GM18502 (cell line): ENCODE measurements at regions not wholly inside any gene's neighbourhood (a gene's known extent, or its start where the extent isn't known, plus 50 kb on each side); places are given as distances from the start of the nearest gene placed in this dataset.

Experiments
- ATAC-seq: cut with Tn5 transposase; IDR thresholded peaks from one replicate; pipeline ENCODE4 v1.9.1; 2021; ENCODE audit warnings: mild to moderate bottlenecking; ENCODE audit not compliant: unreplicated experiment, poor library complexity

DNA sequence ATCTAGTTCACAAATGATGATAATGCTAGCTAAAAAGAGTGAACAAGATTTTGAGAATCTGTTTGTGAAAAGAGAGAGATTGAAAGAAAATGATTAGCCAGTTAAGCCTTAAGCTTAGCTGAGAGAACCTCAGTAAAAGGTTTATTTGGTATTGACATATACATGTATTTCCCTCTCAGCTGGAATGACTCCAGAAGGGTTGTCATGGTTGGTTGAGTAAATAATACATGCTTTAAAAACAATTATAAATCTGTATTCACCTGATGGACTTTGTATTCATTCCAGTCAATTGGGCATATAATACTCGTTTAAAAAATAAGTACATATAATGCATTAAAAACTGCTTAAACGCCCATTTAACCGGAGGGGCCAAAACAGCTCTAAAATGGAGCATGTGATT lies 181.4 kb downstream of the GRB14 start:
- no peak for ATAC-seq

DNA sequence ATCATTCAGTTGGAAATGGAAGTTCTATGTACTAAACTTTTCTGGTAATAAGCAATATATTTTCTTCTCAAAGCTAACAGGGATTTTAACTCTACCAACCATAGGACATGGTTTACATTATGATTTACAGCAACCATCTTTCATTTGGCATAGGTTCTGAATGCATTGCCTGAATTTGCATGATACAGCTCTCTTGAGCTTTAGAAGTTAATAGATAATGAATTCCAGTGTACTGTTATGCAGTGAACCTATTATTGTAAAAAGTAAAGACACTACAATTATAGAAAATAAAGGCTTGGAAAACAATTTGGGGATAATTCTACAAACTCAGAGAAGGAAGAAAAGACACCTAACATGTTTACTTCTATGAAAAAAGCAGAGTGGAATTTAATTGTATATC lies 182.0 kb downstream of the GRB14 start:
- ATAC-seq, result no peak

DNA sequence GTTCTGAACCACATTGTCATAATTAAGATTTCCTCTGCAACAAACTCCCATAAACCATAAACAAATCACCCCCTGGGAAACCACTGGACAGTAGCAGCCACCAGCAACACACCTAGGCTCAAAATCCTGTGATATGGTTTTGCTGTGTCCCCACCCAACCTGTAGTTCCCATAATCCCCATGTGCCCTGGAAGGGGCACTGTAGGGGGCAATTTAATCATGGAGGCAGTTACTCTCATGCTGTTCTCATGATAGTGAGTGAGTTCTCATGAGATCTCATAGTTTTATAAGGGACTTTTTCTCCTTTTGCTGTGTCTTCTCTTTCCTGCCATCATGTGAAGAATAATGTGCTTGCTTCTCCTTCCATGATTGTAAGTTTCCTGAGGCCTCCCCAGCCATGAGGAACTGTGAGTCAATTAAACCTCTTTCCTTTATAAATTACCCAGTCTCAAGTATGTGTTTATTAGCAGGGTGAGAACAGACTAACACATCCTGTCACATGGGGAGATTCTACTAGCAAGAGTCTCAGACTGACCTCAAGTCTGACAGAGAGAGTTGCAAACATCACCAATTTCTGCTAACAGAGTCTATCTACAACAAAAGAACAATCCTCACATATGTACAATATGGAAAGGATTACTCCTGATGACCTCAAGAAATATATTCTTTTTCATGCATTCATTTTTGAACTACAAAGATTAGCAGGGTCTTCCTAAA lies 182.6 kb downstream of the GRB14 start:
- ATAC-seq, result no peak

DNA sequence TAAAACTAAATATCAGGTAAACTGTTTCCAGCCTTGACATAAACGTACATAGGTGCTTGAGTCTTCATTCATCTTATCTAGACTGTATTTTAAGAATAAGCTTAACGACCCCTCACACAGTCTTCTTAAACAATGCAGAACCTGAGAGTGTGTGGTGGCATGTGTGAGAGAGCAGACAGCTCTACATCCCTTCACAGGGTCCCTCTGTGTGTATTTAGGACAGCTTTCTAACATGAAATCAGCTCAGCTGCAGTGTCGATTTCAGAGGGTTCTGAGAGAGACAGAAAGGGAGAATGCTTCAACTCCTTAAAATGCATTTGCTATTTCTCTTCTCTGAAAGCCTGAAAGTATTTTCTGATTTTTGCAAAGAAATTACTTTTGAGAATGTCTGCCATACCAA lies 185.2 kb downstream of the GRB14 start:
- ATAC-seq, result no peak

DNA sequence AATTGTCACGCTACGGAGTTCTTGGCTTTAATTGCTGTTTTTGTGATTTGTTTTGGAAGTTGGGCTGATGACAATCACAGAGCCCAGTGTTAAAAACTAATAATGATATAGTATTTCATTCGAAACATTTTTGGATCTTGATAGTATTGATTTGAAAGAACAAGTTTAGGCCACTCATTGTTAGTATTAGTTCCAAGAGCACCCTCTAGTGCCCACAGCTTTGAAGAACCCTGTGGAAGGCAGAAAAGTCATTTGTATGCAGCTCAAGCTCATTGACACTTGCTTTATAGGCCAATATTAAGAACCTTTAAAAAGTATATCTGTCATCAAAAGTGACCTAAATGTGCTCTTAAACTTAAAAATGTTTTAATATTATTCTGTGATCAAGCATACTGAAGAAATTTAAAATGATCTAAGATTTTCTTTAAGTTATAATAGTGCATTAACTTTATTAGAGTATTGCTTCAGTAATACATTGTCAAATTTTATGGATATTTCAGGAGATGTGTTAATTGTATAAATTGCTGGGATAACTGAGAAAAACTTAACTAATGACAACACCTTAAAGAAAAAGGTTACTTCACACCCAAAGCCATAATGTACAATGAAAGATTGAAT lies 191.0 kb downstream of the GRB14 start:
- peak; percentile 65 for ATAC-seq

DNA sequence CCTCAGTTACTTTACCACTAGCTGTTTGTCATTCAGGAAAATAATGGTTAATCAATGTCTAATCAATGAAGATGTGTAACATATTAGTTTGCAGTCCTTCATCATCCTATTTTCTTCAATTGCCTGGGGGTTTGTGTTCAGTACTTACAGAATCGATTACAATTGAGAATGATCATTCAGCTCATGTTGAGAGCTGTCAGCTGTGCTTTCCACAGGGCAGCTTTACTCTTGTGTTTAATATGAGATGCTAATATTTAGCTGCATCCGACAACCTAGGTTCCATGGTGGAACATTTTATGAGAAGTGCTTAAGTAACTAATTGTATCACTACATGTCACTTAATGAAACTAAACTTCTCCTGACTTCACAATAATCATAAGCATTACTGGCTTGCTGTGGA lies 191.9 kb downstream of the GRB14 start:
- no peak for ATAC-seq

DNA sequence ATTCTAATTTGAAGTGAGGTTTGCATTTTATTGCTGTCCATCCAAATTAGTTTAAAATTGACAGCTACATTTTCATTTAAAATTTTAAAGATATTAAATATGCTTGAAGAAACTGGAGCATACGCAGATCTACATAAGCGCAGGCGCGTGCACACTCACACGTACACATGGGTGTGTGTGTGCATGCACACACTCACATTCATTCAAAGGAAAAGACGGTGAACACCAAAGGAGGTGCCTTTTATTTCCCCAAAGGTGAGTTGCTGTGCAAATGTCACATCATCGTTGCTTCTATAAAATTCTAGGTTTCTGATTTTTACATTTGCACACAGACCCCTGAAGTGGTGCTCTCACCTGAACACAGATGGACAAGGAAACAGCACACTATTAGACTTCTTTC lies 194.2 kb downstream of the GRB14 start:
- no peak for ATAC-seq

DNA sequence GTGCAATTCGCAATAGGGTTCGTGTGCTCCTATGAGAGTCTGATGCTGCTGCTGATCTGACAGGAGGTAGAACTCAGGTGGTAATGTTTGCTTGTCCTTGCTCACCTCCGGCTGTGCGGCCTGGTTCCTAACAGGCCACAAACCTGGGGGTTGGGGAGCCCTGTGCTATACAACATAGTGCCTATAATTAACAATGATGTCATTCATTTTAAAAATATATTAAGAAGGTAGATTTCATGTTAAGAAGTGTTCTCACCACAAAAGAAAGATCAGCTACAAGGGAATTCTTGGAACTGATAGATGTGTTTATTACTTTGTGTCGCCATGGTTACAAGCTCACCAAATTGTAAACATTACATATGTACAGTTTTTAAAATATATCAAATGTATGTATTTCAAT lies 200.5 kb downstream of the GRB14 start:
- no peak for ATAC-seq

DNA sequence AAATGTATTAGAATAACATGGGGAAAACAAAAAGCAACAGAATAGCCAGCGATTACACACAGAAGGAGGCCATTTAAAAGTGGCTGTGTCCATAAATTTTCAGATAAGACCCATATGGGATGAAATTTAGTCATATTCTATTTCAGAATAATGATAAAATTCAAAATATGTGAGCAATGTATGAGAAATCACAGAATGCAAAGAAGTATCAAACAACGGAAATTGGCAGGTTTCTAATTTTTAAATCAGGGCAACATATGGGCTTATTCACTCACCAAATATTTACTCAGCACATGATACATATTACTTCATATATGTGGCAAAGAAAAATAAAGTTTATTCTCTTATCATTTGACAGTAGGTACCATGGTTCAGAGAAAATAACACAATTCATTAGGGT lies 208.5 kb downstream of the GRB14 start:
- ATAC-seq, result no peak

DNA sequence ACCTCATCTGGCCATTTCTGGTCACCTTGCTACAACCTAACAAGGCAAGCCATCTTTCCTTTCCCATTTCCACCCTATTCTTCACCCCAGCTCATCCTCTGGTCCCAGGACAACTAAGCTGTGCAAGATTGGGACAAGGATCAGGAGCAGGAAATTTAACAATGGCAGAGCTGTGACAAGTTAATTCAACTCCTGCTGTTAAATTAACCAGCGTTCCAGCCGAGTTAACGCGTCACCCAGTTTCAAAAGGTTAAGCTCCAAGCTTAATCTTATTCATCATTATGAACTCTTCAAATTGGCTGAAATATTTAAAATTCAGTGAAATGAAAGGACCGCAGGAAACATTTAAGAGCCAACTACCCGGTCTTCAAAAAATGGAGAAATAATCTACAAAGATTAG lies 231.9 kb downstream of the GRB14 start:
- ATAC-seq, result no peak

DNA sequence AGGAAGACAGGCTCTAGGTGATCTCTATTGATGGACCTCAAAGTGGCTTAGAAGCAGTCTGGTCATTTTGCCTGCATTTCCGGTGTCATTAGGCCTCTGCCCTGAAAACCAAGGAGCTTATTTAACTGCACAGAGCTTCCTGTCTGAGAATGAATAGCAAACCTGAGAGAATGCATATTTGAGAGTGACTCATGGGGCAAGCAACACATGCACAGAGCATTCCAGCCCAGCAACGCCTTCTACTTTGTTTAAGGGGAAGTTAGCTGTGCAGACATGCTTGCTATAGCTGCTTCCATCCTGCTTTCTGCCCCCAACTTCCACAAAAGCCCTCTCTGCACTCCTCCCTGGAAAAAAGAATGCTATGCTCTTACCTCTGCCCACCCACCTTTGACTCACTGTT lies 232.8 kb downstream of the GRB14 start:
- peak; percentile 75 for ATAC-seq

DNA sequence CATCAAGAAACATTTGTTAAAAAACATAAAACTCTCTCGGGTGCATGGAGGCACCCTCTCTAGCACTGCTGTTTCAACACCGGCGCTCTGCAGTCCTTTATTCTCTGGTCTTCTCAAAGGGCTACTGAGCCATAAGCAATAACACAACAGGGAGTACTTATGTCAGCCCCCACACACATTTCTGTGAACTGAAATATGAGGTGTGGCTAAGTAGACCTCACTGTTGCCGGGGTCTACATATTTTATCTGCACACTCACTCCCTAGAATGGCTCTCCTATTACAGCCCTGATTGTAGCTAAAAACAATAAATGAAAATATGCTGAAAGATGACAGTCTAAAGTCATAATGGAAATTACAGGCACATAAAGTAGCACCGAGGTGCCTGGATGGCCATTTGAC lies 235.1 kb downstream of the GRB14 start:
- ATAC-seq, result no peak

DNA sequence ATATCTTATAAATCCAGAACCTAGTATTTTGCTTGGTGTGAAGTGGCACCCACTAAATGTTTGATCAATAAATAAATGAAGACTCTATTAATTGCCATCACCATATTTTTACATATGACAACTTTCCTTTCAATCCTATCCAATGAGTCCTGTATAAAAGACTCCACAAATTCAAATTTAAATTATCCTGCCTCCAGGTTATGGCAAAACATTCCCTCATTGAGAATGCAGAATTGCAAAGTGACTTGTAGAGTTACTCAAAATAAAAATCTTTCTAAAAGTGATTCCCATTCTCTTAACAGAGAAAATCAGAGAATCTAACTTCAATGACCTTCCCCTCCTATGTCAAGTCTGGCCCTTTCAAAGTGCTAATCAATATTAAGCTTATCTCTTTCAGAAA lies 236.8 kb downstream of the GRB14 start:
- ATAC-seq, result no peak

DNA sequence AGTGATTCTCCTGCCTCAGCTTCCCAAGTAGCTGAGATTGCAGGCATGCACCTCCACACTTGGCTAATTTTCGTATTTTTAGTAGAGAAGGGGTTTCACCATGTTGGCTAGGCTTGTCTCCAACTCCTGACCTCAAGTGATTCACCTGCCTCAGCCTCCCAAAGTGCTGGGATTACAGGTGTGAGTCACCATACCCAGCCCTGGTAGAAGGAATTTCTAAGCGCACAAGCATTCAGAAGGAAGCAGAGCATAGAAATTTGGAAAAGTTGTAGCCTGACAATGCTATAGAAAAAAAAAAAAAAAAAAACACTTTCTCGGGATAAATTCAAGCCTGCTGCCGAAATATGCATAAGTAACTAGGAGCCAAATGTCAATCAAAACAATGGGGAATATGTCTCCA lies 249.4 kb downstream of the GRB14 start:
- ATAC-seq, result no peak

DNA sequence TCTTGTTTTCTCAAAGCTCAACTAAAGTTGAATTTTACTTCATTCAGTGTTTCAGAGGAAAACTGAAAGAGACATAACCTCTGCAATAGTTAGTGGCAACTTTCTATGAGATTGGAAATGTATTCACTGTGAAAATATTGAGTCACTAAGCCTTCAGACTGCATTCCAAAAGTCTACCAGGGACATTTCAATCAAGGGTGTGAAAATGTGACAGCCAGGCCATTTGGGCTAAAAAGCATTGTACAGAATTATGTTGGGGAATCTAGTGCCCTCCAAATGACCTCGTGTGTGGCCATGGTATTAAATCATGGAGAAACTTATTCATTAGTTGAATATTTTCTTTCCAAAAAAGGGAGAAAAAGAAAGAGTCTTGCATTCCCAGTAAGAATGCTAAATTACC lies 251.9 kb downstream of the GRB14 start:
- no peak for ATAC-seq

DNA sequence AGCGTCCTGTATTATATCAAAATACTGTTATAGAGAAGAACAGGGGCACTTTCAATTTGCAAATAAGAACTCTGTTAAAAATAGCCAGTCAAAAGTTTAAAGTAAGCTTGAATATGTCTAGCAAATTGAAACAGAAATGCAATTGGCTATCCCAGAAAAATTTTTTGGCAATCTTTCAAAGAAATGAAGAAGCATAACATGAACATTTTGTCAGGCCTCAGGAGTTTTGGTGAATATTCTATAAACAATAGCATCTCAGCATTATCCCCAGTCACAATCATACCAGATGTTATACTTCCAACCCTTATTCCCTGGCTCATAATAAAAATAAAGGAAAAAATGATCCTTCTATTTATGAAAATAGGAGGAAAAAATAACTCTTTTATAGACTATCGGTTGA lies 252.4 kb downstream of the GRB14 start:
- ATAC-seq, result no peak

DNA sequence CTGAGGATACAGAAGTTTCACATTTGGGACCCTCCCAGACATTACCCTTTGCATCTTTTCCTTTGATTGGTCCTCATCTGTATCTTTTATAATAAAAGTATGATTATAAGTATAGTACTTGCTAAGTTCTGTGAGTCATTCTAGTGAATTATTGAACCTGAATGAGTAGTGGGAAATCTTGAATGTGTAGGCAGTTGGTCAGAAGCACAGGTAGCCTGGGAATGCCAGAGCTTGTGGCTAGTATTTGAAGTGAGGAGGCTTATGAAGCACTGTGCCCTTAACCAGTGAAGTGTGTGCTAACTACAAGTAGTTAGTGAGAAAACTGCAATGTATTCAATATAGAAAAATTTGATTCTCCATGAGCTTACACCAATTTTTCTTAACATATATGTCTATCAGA lies 257.6 kb downstream of the GRB14 start:
- ATAC-seq, result no peak

DNA sequence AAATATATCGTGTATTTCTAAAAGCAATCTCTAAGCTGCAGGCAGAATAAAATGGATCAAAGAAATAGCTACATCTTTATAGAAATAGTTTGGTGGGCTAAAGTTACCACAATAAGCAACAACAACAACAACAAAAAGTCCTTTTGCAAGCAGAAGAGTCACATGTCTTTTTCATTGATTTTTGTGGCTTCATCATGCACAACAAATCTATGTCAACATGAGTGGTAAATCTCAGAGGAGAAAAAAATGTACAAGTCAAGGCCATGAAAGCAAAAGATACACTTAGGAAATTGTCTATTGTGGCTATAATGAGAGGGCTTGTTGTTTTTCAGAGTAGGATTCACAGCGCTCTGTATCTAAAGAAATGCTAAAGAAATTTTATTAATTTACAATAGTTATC lies 269.7 kb downstream of the GRB14 start:
- no peak for ATAC-seq

DNA sequence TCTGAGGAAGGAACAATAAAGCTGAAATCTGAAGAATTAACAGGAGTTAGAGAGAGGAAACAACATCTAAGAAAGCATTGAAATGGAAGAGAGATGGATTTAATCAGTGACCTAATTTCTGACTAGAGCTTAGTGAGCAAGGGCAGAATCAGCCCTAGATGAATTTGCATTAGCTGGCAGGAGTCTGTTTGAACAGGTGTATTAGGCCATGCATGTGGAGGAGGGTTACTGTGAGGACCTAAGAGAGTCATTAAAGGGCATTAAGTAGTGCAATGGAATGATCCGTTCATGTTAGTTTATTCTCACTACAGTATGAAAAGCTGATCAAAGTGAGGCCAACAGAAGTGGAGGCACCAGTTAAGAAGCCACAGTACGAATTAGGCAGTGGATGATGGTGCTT lies 285.3 kb downstream of the GRB14 start:
- ATAC-seq, result no peak

DNA sequence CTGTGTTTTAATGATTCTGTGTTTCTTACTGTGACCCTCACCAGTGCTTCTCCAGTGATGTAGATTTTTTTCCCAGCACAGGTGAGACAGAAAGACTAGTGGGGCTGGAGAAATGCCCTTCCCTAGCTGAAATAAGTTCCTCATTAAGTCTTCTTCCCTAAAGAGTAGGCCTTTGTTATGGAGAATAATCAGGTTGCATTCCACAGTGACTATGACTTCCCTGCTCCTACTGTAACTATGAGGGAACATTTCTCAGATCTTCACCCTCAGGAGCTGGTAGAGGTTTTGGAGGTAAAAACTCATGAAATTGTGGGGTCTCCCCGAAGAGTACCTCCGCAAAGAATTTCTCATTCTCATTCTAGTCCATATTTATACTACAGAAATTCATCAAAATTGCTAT lies 286.2 kb downstream of the GRB14 start:
- ATAC-seq, result no peak

DNA sequence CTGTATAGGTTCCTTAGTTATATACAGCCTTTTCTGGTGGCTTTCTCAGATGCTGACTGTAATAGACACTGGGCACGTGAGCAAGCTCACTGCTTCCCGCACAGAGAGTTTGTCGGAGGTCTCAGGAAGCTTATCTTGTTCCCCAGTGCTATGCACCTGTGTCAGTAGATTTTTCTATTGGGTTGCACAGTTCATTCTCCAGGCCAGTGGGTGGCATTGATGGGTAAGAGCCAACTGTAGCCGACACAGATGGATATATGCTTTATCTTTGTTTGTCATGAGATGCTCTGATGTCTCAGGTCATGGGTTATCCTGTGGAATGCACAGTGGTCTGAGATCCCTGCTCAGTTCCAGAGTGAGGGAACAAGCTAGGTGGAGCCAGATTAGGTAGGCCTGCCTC lies 293.0 kb downstream of the GRB14 start:
- ATAC-seq, result no peak

DNA sequence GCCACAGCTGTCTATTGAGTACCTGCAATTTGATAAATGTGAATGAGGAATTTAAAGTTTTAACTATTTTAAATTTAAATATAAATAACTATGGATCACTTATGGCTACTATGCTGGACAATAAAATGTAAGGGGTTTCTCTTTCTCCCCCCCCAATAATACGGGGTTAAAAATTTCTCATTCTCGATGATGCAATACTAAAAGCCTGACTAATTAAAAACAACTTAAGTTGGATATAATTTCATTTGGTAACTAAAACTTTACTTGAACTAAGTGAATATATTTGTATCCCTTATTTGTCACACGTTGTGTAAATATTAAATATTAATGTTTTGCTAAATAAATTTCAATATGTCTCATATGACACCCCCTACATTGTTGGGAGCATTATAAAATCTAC lies 297.3 kb downstream of the GRB14 start:
- no peak for ATAC-seq
